NCI-H524 treated with DMSO at 0.1 percent for 48 hours (cell line): ENCODE measurements at regions not wholly inside any gene's neighbourhood (a gene's known extent, or its start where the extent isn't known, plus 50 kb on each side); places are given as distances from the start of the nearest gene placed in this dataset.
"Not testable (repeated sequence)": the region's sequence is repeated elsewhere in the genome, so short reads cannot be mapped to it uniquely, and the experiment has no call there.

Experiments
- DNase-seq: peaks from one replicate; lab custom pipeline; 2025; lab: John Stamatoyannopoulos, UW

DNA sequence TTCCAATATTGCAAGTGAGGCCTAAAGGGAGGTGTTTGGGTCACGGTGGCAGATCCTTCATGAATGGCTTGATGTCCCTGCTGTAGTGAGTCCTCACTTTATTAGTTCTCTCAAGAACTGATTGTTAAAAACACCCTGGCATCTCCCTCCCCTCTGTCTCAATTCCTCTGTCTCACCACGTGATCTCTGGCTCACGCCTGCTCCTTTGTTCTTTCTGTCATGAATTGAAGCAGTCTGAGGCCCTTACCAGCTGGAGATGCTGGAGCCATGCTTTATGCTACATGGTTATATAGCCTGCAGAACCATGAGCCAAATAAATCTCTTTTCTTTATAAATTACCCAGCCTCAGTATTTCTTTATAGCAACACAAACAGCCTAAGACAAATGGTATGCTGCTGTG lies 980.7 kb upstream of the GRIA3 start:
- DNase-seq, result no peak

DNA sequence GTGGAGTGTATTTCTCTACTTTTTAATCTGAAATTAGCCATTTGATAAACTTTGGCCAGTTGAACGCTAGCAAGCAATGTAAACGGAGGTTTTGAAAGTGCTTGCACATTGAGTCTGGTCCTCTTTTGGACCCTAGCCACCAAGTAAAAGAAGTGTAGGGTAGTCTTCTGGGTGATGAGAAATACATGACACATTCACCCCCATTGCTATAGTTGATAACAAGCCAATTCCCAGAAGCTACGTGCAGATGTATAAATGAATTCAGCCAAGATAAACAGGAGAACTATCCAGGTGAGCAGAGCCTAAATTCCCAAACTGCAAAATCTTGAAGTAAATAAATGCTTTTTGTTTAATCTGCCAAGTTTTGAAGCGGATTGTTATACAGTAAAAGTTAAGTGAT lies 965.4 kb upstream of the GRIA3 start:
- DNase-seq, result no peak

DNA sequence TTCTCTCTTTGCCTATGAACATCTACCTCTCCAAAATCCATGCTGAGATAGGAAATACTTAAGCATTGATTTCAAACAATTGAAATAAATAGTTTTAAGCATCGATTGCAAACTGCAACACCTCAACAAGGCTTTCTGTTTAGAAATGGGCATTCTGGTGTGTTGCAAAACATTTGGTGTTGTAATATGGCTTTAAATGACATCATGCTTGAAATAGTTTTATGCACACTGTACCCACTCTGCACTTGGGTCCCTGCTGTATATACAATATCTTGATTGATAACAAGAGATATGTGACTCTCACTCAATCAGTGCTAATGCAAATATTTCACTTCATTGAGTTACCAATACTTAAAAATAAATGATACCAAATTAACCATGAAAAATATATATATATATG lies 964.9 kb upstream of the GRIA3 start:
- DNase-seq, result no peak

DNA sequence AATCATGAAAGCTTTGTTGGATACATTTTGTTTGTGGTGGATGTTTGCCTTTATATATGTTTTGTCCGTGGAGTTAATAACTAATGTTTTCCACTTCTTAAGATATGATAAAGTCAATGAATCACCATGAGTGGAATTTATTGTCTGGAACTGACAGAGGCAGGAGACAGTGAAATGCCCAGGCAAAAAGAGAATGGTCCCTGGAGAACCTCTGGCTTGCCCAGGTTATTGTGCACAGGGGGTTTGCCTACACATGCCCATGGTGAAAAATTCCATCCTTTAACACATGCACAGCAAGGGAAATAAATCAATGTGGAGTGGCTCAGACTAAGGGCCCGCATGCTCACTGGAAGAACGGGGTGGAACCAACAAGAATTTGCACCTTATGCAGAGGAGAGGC lies 964.3 kb upstream of the GRIA3 start:
- no peak for DNase-seq

DNA sequence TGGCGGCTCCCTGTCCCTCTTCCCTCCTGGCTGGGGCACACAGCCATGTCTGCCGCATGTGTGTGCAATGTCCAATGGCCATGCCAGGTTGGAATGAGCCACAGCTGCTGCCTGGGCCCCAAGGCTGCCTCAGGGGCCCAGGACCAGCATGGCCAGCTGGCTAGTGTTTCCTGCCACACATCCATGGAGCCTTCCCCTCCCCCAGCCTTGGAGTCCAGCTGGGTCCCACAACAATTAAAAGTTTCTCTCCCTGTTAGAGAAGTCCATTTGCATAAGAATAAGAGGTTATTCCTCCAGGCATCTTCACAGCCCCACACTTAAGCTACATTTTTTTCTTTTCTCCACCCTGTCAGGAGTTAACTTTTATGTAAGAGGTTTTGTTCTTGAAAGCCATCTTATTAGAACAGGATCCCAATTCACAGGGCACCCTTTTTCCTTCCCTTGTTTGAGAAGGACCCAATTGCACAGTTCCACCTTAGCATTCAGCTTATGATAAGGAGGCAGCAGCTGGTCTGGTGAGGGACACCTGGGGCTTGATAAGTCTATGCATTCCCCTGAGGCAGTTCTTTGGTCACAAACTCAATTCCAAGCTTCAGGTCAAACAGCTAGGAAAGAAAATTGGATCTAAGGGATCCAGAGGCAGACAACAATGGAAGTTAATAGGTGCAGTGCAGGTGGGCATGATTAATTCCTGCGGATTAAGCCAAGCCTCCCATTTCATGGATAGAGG lies 963.3 kb upstream of the GRIA3 start:
- DNase-seq, result no peak

DNA sequence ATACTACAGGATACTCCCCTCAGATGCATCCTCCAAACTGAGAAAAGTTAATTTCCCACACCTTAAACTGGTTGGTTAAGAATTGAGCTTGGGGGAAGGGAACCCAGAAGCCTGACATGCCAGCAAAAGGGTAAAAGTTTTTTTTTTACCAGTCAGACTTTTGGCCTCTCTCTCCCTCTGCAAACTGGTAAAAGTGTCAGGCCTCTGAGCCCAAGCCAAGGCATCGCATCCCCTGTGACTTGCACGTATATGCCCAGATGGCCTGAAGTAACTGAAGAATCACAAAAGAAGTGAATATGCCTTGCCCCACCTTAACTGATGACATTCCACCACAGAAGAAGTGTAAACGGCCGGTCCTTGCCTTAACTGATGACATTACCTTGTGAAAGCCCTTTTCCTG lies 962.3 kb upstream of the GRIA3 start:
- not testable (repeated sequence) for DNase-seq

DNA sequence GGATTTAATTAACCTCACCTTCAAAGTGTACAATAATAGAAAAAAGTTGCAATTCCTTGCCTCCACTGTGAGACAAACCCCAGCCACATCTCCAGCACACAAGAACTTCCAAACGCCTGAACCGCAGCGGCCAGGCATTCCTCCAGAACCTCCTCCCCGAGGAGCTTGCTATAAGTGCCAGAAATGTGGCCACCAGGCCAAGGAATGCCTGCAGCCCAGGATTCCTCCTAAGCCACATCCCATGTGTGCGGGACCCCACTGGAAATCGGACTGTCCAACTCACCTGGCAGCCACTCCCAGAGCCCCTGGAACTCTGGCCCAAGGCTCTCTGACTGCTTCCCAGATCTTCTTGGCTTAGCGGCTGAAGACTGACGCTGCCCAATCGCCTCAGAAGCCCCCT lies 959.9 kb upstream of the GRIA3 start:
- not testable (repeated sequence) for DNase-seq

DNA sequence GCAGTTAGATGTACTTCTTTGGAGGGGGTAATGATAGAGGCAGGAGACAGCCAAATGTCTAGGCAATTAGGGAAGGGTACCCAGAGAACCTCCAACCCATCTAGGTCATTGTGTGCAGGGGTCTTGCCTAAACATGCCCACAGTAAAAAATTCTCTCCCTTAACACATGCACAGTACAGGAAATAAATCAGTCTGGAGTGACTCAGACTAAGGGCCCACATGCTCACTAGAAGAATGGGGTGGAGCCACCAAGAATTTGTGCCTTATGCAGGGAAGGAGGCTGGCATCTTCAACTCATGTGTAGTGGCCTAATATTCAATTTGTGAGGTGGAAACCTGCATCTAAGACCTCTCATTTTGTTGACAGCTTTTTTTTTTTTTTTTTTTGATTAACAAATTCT lies 945.3 kb upstream of the GRIA3 start:
- DNase-seq, result no peak

DNA sequence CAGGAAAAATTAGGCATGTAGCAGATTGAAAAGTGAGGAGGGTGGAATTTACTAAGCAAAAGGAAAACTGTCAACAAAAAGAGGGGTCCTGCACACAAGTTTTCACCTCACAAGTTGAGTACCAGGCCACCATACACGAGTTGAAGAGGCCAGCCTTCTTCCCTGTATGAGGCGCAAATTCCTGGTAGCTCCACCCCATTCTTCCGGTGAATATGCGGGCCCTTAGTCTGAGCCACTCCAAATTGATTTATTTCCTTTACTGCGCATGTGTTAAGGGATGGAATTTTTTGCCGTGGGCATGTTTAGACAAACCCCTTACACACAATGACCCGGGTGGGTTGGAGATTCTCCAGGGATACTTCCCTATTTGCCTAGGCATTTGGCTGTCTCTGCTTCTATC lies 942.1 kb upstream of the GRIA3 start:
- DNase-seq, result no peak

DNA sequence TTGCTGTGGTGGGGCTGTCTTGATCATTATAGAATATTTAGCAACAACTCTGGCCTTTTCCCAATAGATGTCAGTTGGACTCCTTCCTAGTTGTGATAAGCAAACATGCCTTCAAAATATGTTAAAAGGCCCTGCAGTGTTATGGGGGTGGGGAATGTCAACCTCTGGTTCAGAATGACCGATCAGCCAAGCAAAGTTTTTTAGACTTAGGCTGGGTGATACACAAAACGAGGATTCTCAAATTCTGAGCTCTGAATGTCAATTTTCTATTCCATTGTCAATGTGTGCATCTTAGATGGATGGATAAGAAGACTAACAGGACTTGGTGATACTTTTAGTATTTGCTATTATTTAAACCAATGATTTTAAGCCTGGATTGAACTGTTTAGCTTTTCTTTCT lies 940.0 kb upstream of the GRIA3 start:
- DNase-seq, result no peak

DNA sequence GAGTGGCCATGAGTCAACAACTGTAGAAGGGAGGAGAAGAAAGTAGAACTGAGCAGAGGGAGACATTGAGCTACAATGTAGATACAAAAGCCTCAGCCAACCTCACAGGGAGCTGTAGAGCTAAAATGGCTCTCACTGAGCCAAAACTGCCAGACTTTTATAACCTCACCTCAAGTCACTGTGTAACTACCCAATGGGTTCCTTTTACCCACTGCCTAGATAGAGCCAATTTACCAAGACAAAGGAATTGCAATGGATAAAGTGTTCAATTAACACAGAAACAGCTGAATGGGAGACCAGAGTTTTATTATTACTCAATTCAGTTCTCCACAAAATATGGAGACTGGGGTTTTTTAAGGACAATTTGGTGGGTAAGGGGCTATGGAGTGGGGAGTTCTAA lies 938.9 kb upstream of the GRIA3 start:
- DNase-seq, result no peak

DNA sequence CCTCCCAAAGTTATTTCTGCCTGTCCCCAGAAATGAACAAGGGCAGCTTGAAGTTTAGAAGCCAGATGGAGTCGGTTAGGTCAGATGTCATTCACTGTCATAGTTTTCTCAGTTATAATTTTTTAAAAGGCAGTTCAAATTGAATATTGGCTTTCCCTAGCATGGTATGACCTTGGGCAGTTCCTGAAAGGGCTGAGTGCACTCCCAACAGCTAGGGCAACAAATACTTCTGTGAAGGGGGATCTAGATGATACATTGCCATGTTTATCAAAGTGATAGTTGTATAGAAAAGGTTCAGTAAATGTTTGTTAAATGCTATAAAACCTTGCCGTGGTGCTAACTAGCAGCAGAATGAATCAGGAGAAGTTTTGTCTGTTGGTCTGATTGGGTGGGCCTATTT lies 938.1 kb upstream of the GRIA3 start:
- DNase-seq, result no peak

DNA sequence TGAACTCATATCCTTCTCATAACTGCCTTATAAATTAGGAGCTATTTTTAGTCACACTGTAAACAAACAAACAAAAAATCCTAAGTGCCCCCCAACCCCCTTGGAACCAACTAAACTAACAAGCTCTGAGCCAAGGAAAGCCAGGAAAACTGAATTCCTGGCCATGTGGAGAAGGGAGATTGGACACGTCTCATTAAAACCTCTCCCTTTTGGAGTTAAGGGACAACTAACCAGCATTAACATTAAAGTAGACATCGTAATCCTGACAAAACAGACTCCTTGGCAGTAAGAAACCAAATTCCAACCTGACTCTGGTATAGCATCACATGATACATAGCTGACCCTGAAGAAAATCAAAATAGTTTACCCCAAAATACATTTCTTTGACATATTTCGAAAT lies 937.1 kb upstream of the GRIA3 start:
- DNase-seq, result no peak

DNA sequence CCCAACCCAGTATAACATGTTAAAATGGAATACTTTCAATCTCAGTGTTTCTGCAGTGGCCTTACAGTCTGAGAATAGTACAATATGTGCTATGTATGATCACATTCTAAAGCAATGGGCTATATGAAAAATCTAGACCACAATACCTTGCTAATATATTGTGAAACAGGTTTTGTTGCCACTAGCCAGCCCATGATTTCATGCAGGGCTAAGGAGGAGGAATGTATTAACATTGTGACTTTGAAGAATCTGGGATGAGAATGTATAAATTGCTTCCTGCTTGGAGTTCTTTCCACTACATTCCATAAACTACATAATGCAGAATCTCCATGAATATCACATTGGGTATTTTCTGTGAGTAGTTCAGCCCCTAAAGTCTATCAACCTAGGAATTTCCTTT lies 935.4 kb upstream of the GRIA3 start:
- no peak for DNase-seq

DNA sequence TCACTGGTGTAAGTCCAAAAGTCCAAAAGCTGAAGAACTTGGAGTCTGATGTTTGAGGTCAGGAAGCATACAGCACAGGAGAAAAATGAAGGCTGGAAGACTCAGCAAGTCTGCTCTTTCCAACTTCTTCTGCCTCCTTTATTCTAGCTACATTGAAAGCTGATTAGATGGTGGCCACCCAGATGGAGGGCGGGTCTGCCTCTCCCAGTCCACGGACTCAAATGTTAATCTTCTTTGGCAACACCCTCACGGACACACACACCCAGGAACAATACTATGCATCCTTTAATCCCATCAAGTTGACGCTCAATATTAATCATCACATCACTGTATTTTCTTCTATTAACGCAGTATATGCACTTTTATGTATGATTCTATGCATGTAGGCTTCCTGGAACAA lies 931.6 kb upstream of the GRIA3 start:
- no peak for DNase-seq

DNA sequence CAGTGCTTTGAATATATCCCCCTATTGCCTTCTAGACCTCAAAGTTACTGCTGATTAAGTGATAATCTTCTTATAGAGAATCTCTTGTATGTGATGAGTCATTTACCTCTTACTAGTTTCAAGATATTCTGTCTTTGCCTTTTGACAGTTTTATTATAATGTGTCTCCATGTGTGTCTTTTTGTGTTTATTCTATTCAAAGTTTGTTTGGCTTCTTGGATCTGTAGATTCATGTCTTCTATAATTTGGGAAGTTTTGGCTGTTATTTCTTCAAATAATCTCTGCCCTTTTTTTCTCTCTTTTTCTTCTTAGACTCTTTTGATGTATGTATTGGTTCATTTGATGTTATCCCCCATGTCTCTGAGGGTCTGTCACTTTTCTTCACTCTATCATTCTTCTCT lies 915.7 kb upstream of the GRIA3 start:
- no peak for DNase-seq

DNA sequence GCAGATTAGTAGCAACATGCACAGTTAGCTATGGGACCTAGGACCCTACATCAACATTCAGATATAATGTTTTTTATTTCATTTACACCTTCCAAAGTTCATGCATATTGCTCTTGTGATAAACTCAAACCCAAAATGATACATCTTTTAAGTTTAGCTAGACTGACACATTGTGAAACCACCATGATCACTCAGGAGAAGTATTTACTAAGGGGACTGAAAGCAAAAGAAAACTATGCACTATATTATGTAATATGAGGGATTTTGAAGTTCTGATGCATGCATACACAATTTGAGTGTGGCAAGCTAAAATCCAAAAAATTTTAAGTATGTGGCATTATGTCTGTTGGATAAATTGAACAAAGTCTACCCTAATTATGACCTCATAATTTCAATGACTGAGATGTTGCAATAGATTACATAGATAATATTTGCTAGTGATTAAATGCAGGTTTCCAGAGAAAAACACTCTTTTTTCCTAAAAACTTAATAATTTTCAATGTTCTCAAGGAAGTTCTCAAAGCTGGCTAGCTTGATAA lies 914.8 kb upstream of the GRIA3 start:
- no peak for DNase-seq

DNA sequence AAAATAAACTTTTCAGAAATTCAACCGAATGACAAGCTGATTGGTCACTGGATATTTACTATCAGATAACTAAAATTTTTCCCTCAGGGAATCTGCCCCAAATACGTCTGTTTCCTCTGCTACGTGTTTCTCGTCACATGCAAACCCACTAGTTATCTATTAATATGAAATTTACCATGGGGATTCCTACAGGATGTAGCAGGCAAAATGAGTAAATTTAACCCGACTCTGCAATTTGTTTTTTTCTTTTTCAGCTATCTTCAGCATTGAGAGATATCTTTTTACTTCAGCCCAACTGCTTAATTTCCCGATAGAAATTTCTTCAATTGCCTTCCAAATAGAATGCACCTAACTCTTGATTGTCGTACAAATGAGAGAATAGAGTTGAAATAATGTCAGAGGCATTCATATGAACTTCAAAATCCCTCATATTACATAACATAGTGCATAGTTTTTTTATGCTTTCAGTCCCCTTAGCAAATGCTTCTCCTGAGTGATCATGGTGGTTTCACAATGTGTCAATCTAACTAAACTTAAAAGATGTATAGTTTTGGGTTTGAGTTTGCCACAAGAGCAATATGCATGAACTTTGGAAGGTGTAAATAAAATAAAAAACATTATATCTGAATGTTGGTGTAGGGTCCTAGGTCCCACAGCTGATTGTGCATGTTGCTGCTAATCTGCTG lies 913.1 kb upstream of the GRIA3 start:
- no peak for DNase-seq

DNA sequence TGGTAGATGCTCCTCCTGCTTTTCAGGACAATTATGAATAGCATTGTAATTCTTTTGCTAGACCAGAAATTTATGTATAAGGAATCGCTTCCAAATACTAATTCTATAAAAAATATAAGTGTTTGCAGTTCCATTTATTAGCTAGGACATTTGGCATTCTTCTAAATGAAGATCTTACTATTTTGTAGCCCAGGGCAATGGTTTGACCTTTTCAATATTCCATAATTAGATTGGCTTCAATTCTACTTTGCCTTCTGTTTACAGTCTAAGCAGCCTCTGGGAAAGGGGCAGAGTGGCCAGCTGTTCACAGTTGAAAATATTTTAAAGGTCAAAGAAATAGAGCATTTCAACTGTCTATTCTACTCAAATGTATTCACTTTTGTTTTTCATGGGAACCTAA lies 912.1 kb upstream of the GRIA3 start:
- DNase-seq, result no peak

DNA sequence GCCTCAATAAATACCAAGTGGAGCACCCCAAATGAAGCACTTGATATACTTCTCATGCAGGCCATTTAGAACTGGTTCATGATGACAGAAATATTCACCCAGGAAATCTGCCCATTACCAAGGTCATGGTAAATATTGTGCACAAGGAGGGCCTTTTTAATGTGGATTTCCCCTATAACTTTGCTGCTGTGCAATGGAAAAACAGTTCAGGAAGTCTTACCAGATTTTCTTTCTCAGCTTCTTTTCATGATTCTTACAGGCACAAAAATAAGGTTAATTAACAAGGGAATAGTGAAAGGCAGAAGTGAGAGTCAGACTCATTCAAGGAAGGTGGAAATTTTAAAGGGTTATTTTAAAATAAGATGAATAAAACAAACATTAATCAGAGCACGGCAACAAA lies 904.3 kb upstream of the GRIA3 start:
- no peak for DNase-seq

DNA sequence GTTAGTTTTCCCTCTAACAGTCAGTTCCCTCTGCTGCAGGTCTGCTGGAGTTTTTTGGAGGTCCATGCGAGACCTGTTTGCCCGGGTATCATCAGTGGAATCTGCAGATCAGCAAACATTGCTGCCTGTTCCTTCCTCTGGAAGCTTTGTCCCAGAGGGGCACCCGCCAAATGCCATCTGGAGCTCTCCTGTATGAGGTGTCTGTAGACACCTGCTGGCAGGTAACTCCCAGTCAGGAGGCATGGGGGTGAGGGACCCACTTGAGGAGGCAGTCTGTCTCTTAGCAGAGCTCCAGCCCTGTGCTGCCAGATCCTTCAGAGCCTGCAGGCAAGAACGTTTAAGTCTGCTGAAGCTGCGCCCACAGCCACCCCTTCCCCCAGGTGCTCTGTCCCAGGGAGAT lies 884.3 kb upstream of the GRIA3 start:
- DNase-seq, result not testable (repeated sequence)

DNA sequence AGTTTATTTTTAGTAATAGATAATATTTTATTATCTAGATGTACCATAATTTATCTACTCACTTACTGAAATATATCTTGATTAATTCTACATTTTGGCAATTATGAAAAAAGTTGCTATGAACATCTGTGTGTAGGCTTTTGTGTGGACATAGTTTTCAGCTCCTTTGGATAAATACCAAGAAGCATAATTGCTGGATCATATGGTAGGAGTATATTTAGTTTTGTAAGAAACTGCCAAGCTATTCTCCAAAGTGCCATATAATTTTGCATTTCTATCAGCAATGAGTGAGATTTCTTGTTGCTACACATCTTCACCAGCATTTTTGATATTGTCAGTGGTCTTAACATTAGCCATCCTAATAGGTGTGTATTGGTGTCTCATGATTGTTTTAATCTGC lies 882.6 kb upstream of the GRIA3 start:
- DNase-seq, result no peak

DNA sequence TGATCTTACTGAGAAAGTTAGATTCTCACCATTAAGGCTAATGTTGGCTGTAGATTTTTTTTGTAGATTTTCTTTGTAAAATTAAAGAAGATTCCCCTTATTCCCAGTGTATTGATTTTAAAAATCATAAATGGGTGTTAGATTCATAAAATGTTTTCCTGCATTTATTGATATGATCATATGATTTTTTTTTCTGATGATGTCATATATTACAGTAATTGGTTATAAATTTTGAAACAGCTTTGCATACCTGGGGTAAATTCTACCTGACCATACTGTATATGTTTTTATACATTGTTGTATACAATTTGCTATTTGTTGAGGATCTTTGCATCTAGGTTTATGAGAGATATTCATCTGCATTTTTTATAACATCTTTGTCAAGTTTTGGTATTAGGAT lies 880.3 kb upstream of the GRIA3 start:
- no peak for DNase-seq

DNA sequence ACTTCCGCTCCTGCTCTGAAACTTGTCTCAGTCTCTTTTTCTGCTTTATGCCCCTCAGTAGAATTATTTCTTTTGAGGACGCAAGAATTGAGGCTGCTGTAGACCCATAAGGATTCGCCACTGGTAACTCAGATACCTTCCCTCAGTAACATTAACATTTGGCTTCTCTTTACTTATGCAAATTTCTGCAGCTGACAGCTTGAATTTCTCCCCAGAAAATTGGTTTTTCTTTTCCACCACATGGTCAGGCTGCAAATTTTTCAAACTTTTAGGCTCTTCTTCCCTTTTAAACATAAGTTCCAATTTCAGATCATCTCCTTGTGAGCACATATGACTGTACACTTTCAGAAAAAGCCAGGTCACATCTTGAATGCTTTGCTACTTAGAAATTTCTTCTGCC lies 839.3 kb upstream of the GRIA3 start:
- DNase-seq, result no peak
